CD4-positive, alpha-beta T cell (primary cell): ENCODE measurements at regions not wholly inside any gene's neighbourhood (a gene's known extent, or its start where the extent isn't known, plus 50 kb on each side); places are given as distances from the start of the nearest gene placed in this dataset.

Experiments used
- ATAC-seq: fragments of 200-7000 bp; cut with Tn5 transposase; one replicate; pipeline ENCODE4 v1.10.0; 2022; ENCODE audit warnings: mild to moderate bottlenecking; ENCODE audit not compliant: poor library complexity
- CTCF ChIA-PET: fragments of 350-600 bp; sonication (Branson Sonifier 250); formaldehyde crosslinking; loops from one replicate; lab custom pipeline; 2021; ENCODE audit warnings: antibody characterized with exemption, inconsistent platforms; lab: Charles Lee
- POLR2A ChIA-PET: fragments of 350-600 bp; sonication (Branson Sonifier 250); formaldehyde crosslinking; loops from one replicate; lab custom pipeline; 2021; ENCODE audit warnings: antibody characterized with exemption, inconsistent platforms; lab: Charles Lee
- DNase-seq, 14 experiments: peaks; one replicate each; pipeline ENCODE4 v3.0.0-alpha.2; 2013 to 2020; ENCODE audit warnings: mixed read lengths in 2 of 14
- H3K27ac ChIP-seq, 2 donors: one replicate each; pipeline versions ENCODE4 v1.5.1 to v1.7.0; 2013; ENCODE audit warnings: low read length in 2 of 2, low read depth in 1 of 2, mild to moderate bottlenecking in 1 of 2
- H3K27me3 ChIP-seq, 2 experiments: 1 replicate in 1 of 2; 2 replicates in 1 of 2; pipeline versions ENCODE4 v1.6.1 to v1.7.0; 2013; ENCODE audit warnings: low read length in 2 of 2, control low read depth in 1 of 2, mild to moderate bottlenecking in 1 of 2, moderate library complexity in 1 of 2; ENCODE audit not compliant: insufficient read depth in 2 of 2, control insufficient read depth in 1 of 2
- H3K36me3 ChIP-seq: one replicate; pipeline ENCODE4 v1.6.1; 2013; ENCODE audit warnings: low read length, control low read depth; ENCODE audit not compliant: insufficient read depth
- H3K4me1 ChIP-seq: one replicate; pipeline ENCODE4 v1.6.1; 2013; ENCODE audit warnings: low read length, control low read depth; ENCODE audit not compliant: insufficient read depth
- H3K4me3 ChIP-seq: one replicate; pipeline ENCODE4 v1.5.1; 2013; ENCODE audit warnings: mild to moderate bottlenecking, low read length, moderate library complexity
- H3K9me3 ChIP-seq, 2 experiments: 1 replicate in 1 of 2; 2 replicates in 1 of 2; pipeline versions ENCODE4 v1.6.1 to v1.7.0; 2013; ENCODE audit warnings: low read length in 2 of 2, mild to moderate bottlenecking in 2 of 2, control low read depth in 1 of 2, moderate library complexity in 1 of 2; ENCODE audit not compliant: control insufficient read depth in 1 of 2, insufficient read depth in 1 of 2
- H3K27ac Mint-ChIP-seq: one replicate; pipeline ENCODE4 v1.8.0; 2020; ENCODE audit warnings: mixed read lengths
- H3K27me3 Mint-ChIP-seq: one replicate; pipeline ENCODE4 v1.8.0; 2021; ENCODE audit warnings: mixed read lengths
- H3K36me3 Mint-ChIP-seq: one replicate; pipeline ENCODE4 v1.8.0; 2021; ENCODE audit warnings: low read depth, mixed read lengths
- H3K4me1 Mint-ChIP-seq: one replicate; pipeline ENCODE4 v1.8.0; 2021; ENCODE audit warnings: low read depth, mixed read lengths
- H3K4me3 Mint-ChIP-seq: one replicate; pipeline ENCODE4 v1.8.0; 2020; ENCODE audit warnings: mild to moderate bottlenecking, mixed read lengths
- H3K9me3 Mint-ChIP-seq: one replicate; pipeline ENCODE4 v1.8.0; 2020; ENCODE audit warnings: mixed read lengths
- intact Hi-C, 2 experiments: fragments of 100-400 bp; cut with DNase I in 1 of 2; cut with micrococcal nuclease in 1 of 2; formaldehyde crosslinking; loops; one replicate each; pipeline versions ENCODE4 v1.15.1 to v1.9.0; 2023 to 2025; cut with DNase I, micrococcal nuclease
- TF ChIP-seq, protein P1 (sequence below): fragments of 200-600 bp; IDR thresholded peaks from one replicate; pipeline ENCODE4 v1.8.0; 2022; ENCODE audit warnings: antibody characterized with exemption, mild to moderate bottlenecking

DNA sequence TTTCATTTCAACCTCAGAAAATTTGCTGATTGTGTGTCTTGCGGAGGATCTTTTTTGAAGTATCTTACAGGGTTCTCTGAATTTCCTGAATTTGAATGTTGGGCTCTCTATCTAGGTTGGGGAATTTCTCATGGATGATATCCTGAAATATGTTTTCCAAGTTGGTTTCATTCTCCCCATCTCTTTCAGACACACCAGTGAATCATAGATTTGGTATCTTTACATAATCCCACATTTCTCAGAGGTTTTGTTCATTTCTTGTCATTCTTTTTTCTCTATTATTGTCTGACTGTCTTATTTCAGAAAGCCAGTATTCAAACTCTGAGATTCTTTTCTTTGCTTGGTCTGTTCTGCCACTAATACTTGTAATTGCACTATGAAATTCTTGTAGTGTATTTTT lies 456.9 kb downstream of the PRELID2 start:
- Histone ChIP-seq H3K4me3 (no peak overlapping the region), H3K36me3 (no peaks in the 10 kb centered on the region), H3K27ac (no peak overlapping the region), H3K4me1 (no peaks in the 10 kb centered on the region), H3K9me3 (peaks cover 6 to 19% of the 10 kb centered on the region in 2 experiments), H3K27me3 (no peaks in the 10 kb centered on the region)
- Mint-ChIP-seq H3K4me3 (no peak overlapping the region), H3K27ac (no peak overlapping the region), H3K9me3 (peaks cover 22% of the 10 kb centered on the region), H3K27me3 (no peaks in the 10 kb centered on the region), H3K36me3 (no peaks in the 10 kb centered on the region), H3K4me1 (no peaks in the 10 kb centered on the region)
- ChIA-PET POLR2A (no interaction called here), CTCF (no interaction called here)
- TF ChIP-seq, protein P1, sequence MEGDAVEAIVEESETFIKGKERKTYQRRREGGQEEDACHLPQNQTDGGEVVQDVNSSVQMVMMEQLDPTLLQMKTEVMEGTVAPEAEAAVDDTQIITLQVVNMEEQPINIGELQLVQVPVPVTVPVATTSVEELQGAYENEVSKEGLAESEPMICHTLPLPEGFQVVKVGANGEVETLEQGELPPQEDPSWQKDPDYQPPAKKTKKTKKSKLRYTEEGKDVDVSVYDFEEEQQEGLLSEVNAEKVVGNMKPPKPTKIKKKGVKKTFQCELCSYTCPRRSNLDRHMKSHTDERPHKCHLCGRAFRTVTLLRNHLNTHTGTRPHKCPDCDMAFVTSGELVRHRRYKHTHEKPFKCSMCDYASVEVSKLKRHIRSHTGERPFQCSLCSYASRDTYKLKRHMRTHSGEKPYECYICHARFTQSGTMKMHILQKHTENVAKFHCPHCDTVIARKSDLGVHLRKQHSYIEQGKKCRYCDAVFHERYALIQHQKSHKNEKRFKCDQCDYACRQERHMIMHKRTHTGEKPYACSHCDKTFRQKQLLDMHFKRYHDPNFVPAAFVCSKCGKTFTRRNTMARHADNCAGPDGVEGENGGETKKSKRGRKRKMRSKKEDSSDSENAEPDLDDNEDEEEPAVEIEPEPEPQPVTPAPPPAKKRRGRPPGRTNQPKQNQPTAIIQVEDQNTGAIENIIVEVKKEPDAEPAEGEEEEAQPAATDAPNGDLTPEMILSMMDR, result no peak
- DNase-seq, result no peak
- ATAC-seq, result no peak
- intact Hi-C loops, result no loop called here

DNA sequence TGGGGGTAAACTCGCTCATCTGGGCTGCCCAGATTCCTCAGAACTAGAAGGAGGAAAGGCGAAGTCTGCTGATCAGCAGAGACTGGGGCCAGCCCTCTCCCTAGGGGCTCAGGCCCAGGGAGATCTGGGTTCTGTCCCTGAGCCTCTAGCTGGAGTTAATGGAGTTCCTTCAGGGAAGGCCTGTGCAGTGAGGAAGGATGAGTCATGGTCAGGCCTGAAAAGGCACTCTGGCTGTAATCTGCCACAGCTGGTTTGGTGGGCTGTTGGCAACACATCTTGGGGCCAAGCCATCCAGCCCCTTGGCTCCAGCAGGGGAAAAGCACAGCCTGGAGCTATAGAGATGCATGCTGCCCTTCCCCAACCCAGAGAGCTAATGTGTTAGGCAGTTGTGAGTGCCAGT lies 459.6 kb downstream of the PRELID2 start:
- intact Hi-C loops, result no loop called here
- peaks cover 22% of the 10 kb centered on the region for H3K9me3 Mint-ChIP-seq
- Histone ChIP-seq H3K4me3 (no peak overlapping the region), H3K27me3 (no peaks in the 10 kb centered on the region), H3K9me3 (peaks cover 6 to 19% of the 10 kb centered on the region in 2 experiments), H3K27ac (no peak overlapping the region), H3K36me3 (no peaks in the 10 kb centered on the region), H3K4me1 (no peaks in the 10 kb centered on the region)
- no peaks in the 10 kb centered on the region for H3K4me1 Mint-ChIP-seq
- H3K27me3 Mint-ChIP-seq, result no peaks in the 10 kb centered on the region
- H3K4me3 Mint-ChIP-seq, result no peak overlapping the region
- POLR2A ChIA-PET, result no interaction called here
- no peak for DNase-seq
- CTCF ChIA-PET, result no interaction called here
- H3K36me3 Mint-ChIP-seq, result no peaks in the 10 kb centered on the region
- TF ChIP-seq, protein P1, result no peak
- ATAC-seq, result no peak
- H3K27ac Mint-ChIP-seq, result no peak overlapping the region

DNA sequence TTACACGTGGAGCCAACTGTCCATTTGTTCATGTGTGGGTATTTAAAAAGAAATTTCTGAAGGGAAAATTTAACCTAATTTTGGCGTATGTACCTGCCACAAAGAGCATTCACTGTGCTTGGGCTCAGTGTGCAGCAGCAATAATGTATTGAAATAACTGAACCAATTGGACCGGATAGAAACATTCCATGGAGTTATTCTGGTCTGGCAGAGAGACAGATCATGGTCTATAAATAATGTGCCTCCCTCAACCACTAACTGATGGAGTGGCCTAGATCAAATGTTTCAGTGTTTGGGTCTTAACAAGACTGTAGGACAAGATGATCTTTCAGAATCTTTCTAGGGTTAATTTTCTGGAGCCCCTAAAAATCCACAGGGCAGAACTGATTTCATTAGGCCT lies 469.7 kb downstream of the PRELID2 start:
- no peak overlapping the region for H3K27ac ChIP-seq
- H3K4me3 ChIP-seq, result no peak overlapping the region
- Mint-ChIP-seq H3K4me1 (no peaks in the 10 kb centered on the region), H3K27ac (no peak overlapping the region), H3K9me3 (peaks cover 5% of the 10 kb centered on the region), H3K27me3 (no peaks in the 10 kb centered on the region), H3K36me3 (no peaks in the 10 kb centered on the region), H3K4me3 (no peak overlapping the region)
- DNase-seq (no peak), ATAC-seq (no peak)
- no peaks in the 10 kb centered on the region for H3K4me1 ChIP-seq
- TF ChIP-seq, protein P1, result no peak
- H3K27me3 ChIP-seq, result no peaks in the 10 kb centered on the region
- ChIA-PET POLR2A (no interaction called here), CTCF (no interaction called here)
- intact Hi-C loops, result no loop called here
- H3K9me3 ChIP-seq, result peaks cover 0 to 10% of the 10 kb centered on the region in 2 experiments
- no peaks in the 10 kb centered on the region for H3K36me3 ChIP-seq
